Endodermal cell (in vitro differentiated cells): ENCODE measurements at regions not wholly inside any gene's neighbourhood (a gene's known extent, or its start where the extent isn't known, plus 50 kb on each side); places are given as distances from the start of the nearest gene placed in this dataset.

ENCODE experiments used
- DNase-seq: peaks from one replicate; pipeline ENCODE4 v3.0.0-alpha.2; 2017
- H3K27ac ChIP-seq: 2 replicates; pipeline ENCODE4 v1.5.1; 2013; ENCODE audit warnings: mild to moderate bottlenecking, low read depth, low read length, moderate library complexity
- H3K27me3 ChIP-seq: 2 replicates; pipeline ENCODE4 v1.6.1; 2013; ENCODE audit warnings: mild to moderate bottlenecking, low read length, moderate library complexity; ENCODE audit not compliant: insufficient read depth, control insufficient read depth, poor library complexity, severe bottlenecking
- H3K36me3 ChIP-seq: 2 replicates; pipeline ENCODE4 v1.7.0; 2013; ENCODE audit warnings: mild to moderate bottlenecking, low read length, moderate library complexity; ENCODE audit not compliant: control insufficient read depth, insufficient read depth
- H3K4me1 ChIP-seq: one replicate; pipeline ENCODE4 v1.7.0; 2013; ENCODE audit warnings: low read length; ENCODE audit not compliant: control insufficient read depth, insufficient read depth
- H3K4me3 ChIP-seq: 2 replicates; pipeline ENCODE4 v1.5.1; 2013; ENCODE audit warnings: mild to moderate bottlenecking, low read length, moderate library complexity
- H3K9ac ChIP-seq: 2 replicates; pipeline ENCODE4 v1.6.1; 2013; ENCODE audit warnings: mild to moderate bottlenecking, low read length, moderate library complexity; ENCODE audit not compliant: poor library complexity, severe bottlenecking; ENCODE audit errors: extremely low read depth
- H3K9me3 ChIP-seq: 2 replicates; pipeline ENCODE4 v1.6.1; 2013; ENCODE audit warnings: mild to moderate bottlenecking, low read length, moderate library complexity; ENCODE audit not compliant: control insufficient read depth
- H3K27ac Mint-ChIP-seq: 2 replicates; pipeline ENCODE4 v1.8.0; 2020; ENCODE audit warnings: mixed read lengths
- H3K27me3 Mint-ChIP-seq: 2 replicates; pipeline ENCODE4 v1.8.0; 2021; ENCODE audit warnings: mild to moderate bottlenecking, mixed read lengths; ENCODE audit not compliant: insufficient read depth
- H3K36me3 Mint-ChIP-seq: 2 replicates; pipeline ENCODE4 v1.8.0; 2020; ENCODE audit warnings: low read depth, mixed read lengths
- H3K4me1 Mint-ChIP-seq: 2 replicates; pipeline ENCODE4 v1.8.0; 2020; ENCODE audit warnings: mixed read lengths
- H3K4me3 Mint-ChIP-seq: 2 replicates; pipeline ENCODE4 v1.8.0; 2020; ENCODE audit warnings: mild to moderate bottlenecking, moderate library complexity, mixed read lengths
- H3K9me3 Mint-ChIP-seq: 2 replicates; pipeline ENCODE4 v1.8.0; 2020; ENCODE audit warnings: mild to moderate bottlenecking, mixed read lengths
- CTCF ChIP-seq: fragments of 200-600 bp; sonication (generic); conservative IDR thresholded peaks from 2 replicates; pipeline ENCODE4 v1.5.0; 2021; ENCODE audit warnings: antibody characterized with exemption, mild to moderate bottlenecking
- WGBS, 2 experiments: methylation state at CpG; one replicate each; pipeline versions ENCODE4 v1.1.5 to v1.1.7; 2013; ENCODE audit warnings: missing lambda C conversion rate in 2 of 2, mixed read lengths in 1 of 2; ENCODE audit not compliant: insufficient coverage in 1 of 2, insufficient read length in 1 of 2; 5-methylcytosine and 5-hydroxymethylcytosine counted together

- Histone ChIP-seq H3K27me3 (peaks cover 12% of the 10 kb centered on the region), H3K4me1 (peaks cover 19% of the 10 kb centered on the region), H3K9me3 (no peaks in the 10 kb centered on the region), H3K27ac (no peak overlapping the region), H3K4me3 (no peak overlapping the region), H3K9ac (no peak overlapping the region), H3K36me3 (no peaks in the 10 kb centered on the region)
- Mint-ChIP-seq H3K4me3 (no peak overlapping the region), H3K4me1 (peaks cover 46% of the 10 kb centered on the region), H3K36me3 (no peaks in the 10 kb centered on the region), H3K27me3 (peaks cover 53% of the 10 kb centered on the region), H3K9me3 (no peaks in the 10 kb centered on the region), H3K27ac (no peak overlapping the region)
- no peak for DNase-seq
- no peak for TF ChIP-seq CTCF
Observed at GRCh38 chr5:113900141-113900540, 386.6 kb downstream of the YTHDC2 start.

- H3K36me3 Mint-ChIP-seq, result no peaks in the 10 kb centered on the region
- no peak overlapping the region for H3K4me3 Mint-ChIP-seq
Observed at GRCh38 chr5:113900816-113901215, 387.3 kb downstream of the YTHDC2 start.

DNA sequence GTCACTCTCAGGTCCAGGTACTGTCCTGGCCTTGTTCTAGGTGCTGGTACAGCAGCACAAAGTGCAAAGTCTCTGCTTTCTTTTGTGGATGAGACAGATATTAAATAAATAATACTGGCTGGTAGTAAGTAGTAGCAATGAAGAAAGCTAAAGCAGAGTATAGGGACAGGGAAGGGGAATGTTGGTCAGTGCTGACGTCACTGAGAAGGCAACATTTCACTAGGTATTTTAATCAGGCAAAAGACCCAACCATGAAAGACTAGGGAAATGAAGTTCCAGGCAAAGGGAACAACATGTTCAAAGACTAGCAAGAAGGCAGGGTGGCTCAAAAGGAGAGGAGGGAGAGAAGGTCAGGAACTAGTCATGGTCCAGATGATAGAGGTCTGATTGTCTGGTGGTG, 388.2 kb downstream of the YTHDC2 start:
- 84% methylated on average over 1 of the region's 1 CpG; no CpG with 5 or more reads in 1 of the 2 experiments for WGBS, 2 experiments
- Histone ChIP-seq H3K4me1 (peaks cover 12% of the 10 kb centered on the region), H3K9ac (no peak overlapping the region), H3K36me3 (no peaks in the 10 kb centered on the region), H3K9me3 (no peaks in the 10 kb centered on the region), H3K27me3 (peaks cover 13% of the 10 kb centered on the region), H3K4me3 (no peak overlapping the region), H3K27ac (no peak overlapping the region)
- Mint-ChIP-seq H3K4me3 (no peak overlapping the region), H3K27ac (no peak overlapping the region), H3K4me1 (peaks cover 30% of the 10 kb centered on the region), H3K9me3 (no peaks in the 10 kb centered on the region), H3K36me3 (no peaks in the 10 kb centered on the region), H3K27me3 (peaks cover 59% of the 10 kb centered on the region)
- no peak for TF ChIP-seq CTCF
- DNase-seq, result no peak

More at GRCh38 chr5:113900816-113901215, 387.3 kb downstream of the YTHDC2 start:
- H3K27me3 Mint-ChIP-seq, result peaks cover 56% of the 10 kb centered on the region
- Histone ChIP-seq H3K4me3 (no peak overlapping the region), H3K9ac (no peak overlapping the region), H3K27ac (no peak overlapping the region), H3K27me3 (peaks cover 13% of the 10 kb centered on the region), H3K4me1 (peaks cover 15% of the 10 kb centered on the region), H3K36me3 (no peaks in the 10 kb centered on the region), H3K9me3 (no peaks in the 10 kb centered on the region)
- peaks cover 39% of the 10 kb centered on the region for H3K4me1 Mint-ChIP-seq
- TF ChIP-seq CTCF, result no peak
- WGBS, 2 experiments, result 88% methylated on average over 1 to 3 of the region's 3 CpGs
- no peak for DNase-seq
- no peaks in the 10 kb centered on the region for H3K9me3 Mint-ChIP-seq
- H3K27ac Mint-ChIP-seq, result no peak overlapping the region
